Immature natural killer cell (primary cell): ENCODE measurements at regions not wholly inside any gene's neighbourhood (a gene's known extent, or its start where the extent isn't known, plus 50 kb on each side); places are given as distances from the start of the nearest gene placed in this dataset.

Experiments used
- DNase-seq, 3 donors: peaks; one replicate each; pipeline ENCODE4 v3.0.0; 2022; ENCODE audit warnings: mixed read lengths in 1 of 3
- H3K27ac Mint-ChIP-seq, 6 donors: one replicate each; pipeline ENCODE4 v1.8.0; 2020; ENCODE audit warnings: mixed read lengths in 6 of 6, mild to moderate bottlenecking in 5 of 6, inconsistent platforms in 4 of 6, moderate library complexity in 3 of 6
- H3K27me3 Mint-ChIP-seq, 3 donors: one replicate each; pipeline ENCODE4 v1.8.0; 2020 to 2021; ENCODE audit warnings: low read depth in 3 of 3, mild to moderate bottlenecking in 3 of 3, mixed read lengths in 3 of 3, moderate library complexity in 3 of 3, inconsistent platforms in 1 of 3
- H3K36me3 Mint-ChIP-seq, 3 donors: one replicate each; pipeline ENCODE4 v1.8.0; 2020; ENCODE audit warnings: mixed read lengths in 3 of 3, inconsistent platforms in 2 of 3, mild to moderate bottlenecking in 2 of 3
- H3K4me1 Mint-ChIP-seq, 2 donors: one replicate each; pipeline ENCODE4 v1.8.0; 2020; ENCODE audit warnings: inconsistent platforms in 2 of 2, mild to moderate bottlenecking in 2 of 2, mixed read lengths in 2 of 2, moderate library complexity in 1 of 2
- H3K4me3 Mint-ChIP-seq, 5 donors: one replicate each; pipeline ENCODE4 v1.8.0; 2020; ENCODE audit warnings: mild to moderate bottlenecking in 5 of 5, mixed read lengths in 5 of 5, inconsistent platforms in 3 of 5, moderate library complexity in 3 of 5
- H3K9me3 Mint-ChIP-seq, 6 donors: one replicate each; pipeline ENCODE4 v1.8.0; 2020; ENCODE audit warnings: mild to moderate bottlenecking in 6 of 6, mixed read lengths in 6 of 6, inconsistent platforms in 4 of 6, moderate library complexity in 3 of 6

DNA sequence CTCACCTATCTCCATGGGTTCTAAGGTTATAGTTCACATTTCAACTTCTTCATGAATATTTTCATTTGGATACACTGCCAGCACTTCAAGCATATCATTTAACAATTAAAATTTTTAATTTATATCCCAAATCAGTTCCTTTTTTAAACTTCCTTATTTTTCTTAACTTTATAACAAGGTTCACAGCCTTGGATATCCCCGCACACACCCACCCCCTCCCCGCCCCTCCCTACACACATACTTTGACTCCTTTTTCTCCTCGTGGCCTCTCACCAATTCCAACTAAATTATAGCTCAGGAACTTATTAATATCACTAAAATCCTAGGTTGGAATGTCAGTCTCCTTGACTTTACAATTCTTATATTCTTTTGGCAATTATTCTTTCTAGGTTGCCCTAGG, 163.6 kb upstream of the SETBP1 start:
- Mint-ChIP-seq H3K4me3 (no peak overlapping the region), H3K27ac (no peak overlapping the region), H3K4me1 (peaks cover 3 to 20% of the 10 kb centered on the region in 2 donors), H3K27me3 (peaks cover 0 to 3% (median 0%) of the 10 kb centered on the region in 3 donors), H3K36me3 (no peaks in the 10 kb centered on the region), H3K9me3 (no peaks in the 10 kb centered on the region)
- no peak for DNase-seq

DNA sequence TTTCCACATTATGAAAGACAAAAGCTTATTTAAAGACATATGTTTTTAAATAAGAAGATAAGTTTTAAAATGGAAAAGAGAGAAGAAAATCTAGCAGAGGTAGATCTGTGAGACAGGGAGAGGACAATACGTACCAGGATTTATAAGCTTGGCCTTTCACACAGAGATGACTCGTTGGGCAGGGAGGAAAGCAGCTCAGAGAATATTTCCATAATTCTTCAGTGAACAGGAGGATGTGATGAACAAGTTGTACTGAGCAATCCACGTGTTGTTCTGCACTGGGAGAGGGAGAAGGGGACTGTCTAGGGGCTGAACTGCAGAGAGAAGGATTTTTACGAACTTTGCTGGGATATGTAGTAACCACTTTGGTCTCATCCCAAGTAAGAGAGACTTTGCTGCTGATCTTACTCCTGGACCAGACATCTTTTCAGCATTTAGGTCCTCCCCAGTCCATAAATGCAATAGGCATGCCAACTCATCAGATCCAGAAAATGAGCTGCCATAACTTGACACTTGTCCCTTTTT, 162.5 kb upstream of the SETBP1 start:
- Mint-ChIP-seq H3K4me1 (peaks cover 3 to 20% of the 10 kb centered on the region in 2 donors), H3K36me3 (no peaks in the 10 kb centered on the region), H3K4me3 (no peak overlapping the region), H3K27ac (no peak overlapping the region), H3K9me3 (no peaks in the 10 kb centered on the region), H3K27me3 (peaks cover 0 to 3% (median 0%) of the 10 kb centered on the region in 3 donors)
- no peak for DNase-seq

DNA sequence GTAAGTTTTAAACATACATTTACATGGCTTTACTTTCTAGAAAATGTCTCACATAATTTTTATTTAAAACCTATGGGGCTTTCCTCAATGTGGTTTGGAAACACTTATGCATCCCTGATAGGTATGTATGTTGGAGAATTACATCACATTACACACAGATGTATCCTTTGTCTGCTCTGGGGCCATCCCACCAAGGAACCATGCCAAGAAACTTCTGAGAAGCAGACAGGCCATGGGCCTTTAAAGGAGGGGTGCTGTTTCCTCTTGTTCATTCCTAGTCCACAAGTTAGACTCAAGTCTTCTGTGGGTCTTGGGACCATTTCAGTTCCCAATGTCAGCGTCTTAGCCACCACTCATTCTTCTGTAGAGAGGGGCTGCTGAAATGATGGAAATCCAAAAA, 162.0 kb upstream of the SETBP1 start:
- no peak for DNase-seq
- Mint-ChIP-seq H3K27me3 (peaks cover 0 to 3% (median under 1%) of the 10 kb centered on the region in 3 donors), H3K4me1 (peaks cover 3 to 20% of the 10 kb centered on the region in 2 donors), H3K9me3 (no peaks in the 10 kb centered on the region), H3K36me3 (no peaks in the 10 kb centered on the region), H3K4me3 (no peak overlapping the region), H3K27ac (no peak overlapping the region)

DNA sequence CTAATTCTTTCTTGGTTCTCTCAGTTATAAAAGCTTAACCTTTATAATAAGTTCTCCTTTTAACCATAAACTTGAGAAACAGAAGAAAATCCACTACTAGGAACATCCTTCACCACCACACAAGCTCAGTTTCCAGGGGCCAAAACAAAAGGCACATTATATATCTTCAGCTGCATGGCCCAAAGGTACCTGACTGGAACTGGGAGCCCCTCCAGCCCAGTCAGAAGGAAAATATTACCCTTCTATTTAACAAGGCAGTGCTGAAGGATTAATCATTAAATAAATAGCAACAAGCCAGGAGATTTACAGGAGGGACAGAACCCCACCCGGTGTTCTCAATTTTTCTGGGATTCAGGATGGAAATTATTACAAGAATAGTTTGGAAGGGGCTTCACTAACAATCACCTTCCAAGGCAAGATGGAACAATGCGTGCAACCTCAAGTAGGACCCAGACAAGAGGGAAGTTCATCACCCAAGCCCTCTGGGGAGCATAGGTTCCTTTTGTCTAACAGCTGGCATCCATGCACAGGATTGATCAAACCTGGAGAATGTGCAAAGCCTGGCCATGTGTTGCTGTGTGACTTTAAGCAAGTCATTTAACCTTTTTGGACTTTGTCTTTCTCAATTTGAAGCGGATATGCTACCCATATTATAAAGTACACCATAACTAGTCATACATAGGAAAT, 159.6 kb upstream of the SETBP1 start:
- DNase-seq = no peak
- H3K36me3 Mint-ChIP-seq = no peaks in the 10 kb centered on the region
- peaks cover 2 to 4% of the 10 kb centered on the region in 2 donors for H3K4me1 Mint-ChIP-seq
- no peak overlapping the region for H3K4me3 Mint-ChIP-seq
- no peaks in the 10 kb centered on the region for H3K9me3 Mint-ChIP-seq
- H3K27me3 Mint-ChIP-seq = peaks cover 2 to 4% (median 3%) of the 10 kb centered on the region in 3 donors
- no peak overlapping the region for H3K27ac Mint-ChIP-seq

DNA sequence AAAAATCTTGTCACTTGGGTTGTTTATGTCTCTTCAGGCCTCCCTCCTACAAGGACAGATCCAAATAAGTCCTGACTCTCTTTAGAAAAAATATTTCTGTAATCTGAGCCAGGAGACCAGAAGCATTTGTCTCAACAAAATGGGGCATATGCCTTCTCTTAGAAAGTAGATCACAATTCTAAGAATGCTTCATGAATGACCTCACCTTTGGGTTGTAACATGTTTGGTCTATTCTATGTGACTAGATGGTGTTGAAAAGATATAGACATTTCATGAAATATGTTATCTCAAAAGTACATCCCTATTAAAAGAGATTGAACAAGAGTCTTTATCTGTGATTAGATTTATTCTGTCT, 159.0 kb upstream of the SETBP1 start:
- Mint-ChIP-seq H3K4me3 (no peak overlapping the region), H3K36me3 (no peaks in the 10 kb centered on the region), H3K27me3 (peaks cover 2 to 4% (median 3%) of the 10 kb centered on the region in 3 donors), H3K9me3 (no peaks in the 10 kb centered on the region), H3K4me1 (peaks cover 8 to 9% of the 10 kb centered on the region in 2 donors), H3K27ac (no peak overlapping the region)
- DNase-seq = no peak

DNA sequence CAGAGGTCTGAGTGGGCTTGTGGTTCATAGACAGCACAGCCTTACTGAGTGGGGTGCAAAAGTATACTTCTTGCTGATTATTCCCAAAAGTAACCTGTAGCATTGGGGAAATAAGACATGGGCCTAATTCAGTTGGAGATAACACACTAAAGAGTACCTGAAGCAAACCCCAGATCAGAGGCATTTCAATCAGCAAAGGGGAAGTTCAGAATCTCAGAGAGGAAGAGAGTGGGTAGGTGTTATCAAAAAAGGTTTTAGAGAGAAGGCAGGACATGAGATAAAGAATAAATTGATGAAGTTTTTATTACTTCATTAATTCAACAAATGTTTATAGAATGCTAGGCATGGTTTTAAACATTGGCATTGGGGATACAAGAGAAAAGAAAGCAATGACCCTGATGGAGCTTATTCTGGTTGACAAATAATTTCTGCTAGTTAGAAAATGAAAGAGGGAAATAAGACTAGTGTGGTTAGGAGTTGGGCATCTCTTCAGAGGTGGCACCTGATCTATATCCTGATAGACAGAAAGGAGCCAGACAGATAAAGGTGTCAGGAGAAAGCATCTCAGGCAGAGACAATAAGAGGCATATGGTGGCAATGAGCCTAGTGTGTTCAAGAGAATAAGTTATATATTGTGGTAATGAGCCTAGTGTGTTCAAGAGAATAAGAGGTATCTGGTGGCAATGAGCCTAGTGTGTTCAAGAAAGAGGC, 153.8 kb upstream of the SETBP1 start:
- Mint-ChIP-seq H3K4me1 (peaks cover 17 to 18% of the 10 kb centered on the region in 2 donors), H3K27ac (peak overlapping the region in 3 of 6 donors; percentile 11 to 25 (median 17)), H3K27me3 (peaks cover 4 to 6% (median 5%) of the 10 kb centered on the region in 3 donors), H3K36me3 (no peaks in the 10 kb centered on the region), H3K4me3 (peak overlapping the region in 4 of 5 donors; percentile 0 to 6 (median 2)), H3K9me3 (no peaks in the 10 kb centered on the region)
- peak; percentile 33 to 44 (median 40) for DNase-seq

DNA sequence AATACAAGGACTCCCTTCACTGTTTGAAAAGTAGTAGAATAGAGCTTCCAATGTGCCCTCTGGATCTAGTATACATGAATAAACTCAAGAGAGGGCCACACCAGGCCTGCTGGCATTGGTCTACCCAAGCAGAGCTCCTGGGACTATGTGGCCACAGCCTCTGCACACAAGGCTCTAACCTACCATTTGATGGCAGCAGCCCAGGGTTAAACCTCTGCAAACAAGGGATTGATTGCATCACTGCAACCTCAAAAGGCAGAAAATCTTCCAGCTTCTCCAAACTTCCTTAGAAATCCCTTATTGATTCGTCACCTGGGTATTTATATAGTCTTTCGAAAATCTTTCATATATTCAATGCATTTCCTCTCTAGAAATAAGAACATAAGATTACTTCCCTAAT, 147.6 kb upstream of the SETBP1 start:
- Mint-ChIP-seq H3K36me3 (peaks cover 0 to 3% (median 0%) of the 10 kb centered on the region in 3 donors), H3K4me1 (no peaks in the 10 kb centered on the region), H3K27ac (no peak overlapping the region), H3K9me3 (peaks cover 0 to 3% (median 0%) of the 10 kb centered on the region in 6 donors), H3K4me3 (no peak overlapping the region), H3K27me3 (peaks cover 3 to 7% (median 5%) of the 10 kb centered on the region in 3 donors)
- DNase-seq = no peak

DNA sequence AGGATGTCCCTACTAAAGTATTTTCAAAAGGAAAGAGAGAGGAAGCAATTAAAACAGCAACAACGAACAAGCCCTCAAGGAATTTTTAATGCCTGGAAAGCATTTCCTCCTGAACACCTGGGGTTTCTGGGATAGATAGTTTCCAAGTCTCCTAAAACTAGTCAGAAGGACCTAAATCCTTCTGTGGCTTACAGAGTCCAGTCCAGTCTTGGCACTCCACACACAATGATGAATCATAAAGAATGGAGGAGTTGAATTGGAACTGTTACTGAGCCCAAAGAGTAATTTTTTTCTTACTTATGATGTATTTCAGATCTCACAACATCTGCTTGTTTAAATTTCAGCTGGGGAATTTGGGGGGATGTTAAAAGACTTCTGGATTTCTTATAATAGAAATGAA, 144.6 kb upstream of the SETBP1 start:
- peaks cover 0 to 3% (median 0%) of the 10 kb centered on the region in 3 donors for H3K36me3 Mint-ChIP-seq

DNA sequence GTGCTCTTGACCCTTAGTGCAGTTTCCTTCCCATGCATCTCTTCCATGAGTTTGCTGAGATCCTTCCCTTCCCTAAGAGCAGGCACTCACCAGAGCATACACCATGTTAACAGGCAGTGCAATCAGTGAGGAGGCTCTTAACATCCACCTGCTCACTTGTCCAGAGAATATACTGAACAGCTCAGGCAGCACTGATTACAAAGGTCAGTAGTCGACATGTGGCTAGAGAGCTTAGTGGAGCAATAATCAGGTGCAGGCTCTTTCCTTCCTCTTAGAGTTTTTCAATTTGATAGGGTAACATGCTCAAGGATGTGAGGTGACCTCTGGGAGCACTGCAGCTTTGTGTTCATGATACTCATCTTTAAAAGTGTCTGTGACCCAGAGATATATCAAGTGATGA, 144.1 kb upstream of the SETBP1 start:
- H3K27ac Mint-ChIP-seq = no peak overlapping the region
- peaks cover 0 to 3% (median 0%) of the 10 kb centered on the region in 3 donors for H3K36me3 Mint-ChIP-seq
- H3K9me3 Mint-ChIP-seq = peaks cover 0 to 3% (median 0%) of the 10 kb centered on the region in 6 donors
- DNase-seq = no peak
- H3K4me3 Mint-ChIP-seq = no peak overlapping the region
- H3K4me1 Mint-ChIP-seq = no peaks in the 10 kb centered on the region
- H3K27me3 Mint-ChIP-seq = peaks cover 3 to 5% (median 3%) of the 10 kb centered on the region in 3 donors

More for the DNA sequence above, 144.6 kb upstream of the SETBP1 start:
- no peak overlapping the region for H3K4me3 Mint-ChIP-seq
- H3K9me3 Mint-ChIP-seq = peaks cover 0 to 3% (median 0%) of the 10 kb centered on the region in 6 donors
- peaks cover 3 to 5% (median 3%) of the 10 kb centered on the region in 3 donors for H3K27me3 Mint-ChIP-seq
- DNase-seq = no peak
- no peaks in the 10 kb centered on the region for H3K4me1 Mint-ChIP-seq
- no peak overlapping the region for H3K27ac Mint-ChIP-seq

DNA sequence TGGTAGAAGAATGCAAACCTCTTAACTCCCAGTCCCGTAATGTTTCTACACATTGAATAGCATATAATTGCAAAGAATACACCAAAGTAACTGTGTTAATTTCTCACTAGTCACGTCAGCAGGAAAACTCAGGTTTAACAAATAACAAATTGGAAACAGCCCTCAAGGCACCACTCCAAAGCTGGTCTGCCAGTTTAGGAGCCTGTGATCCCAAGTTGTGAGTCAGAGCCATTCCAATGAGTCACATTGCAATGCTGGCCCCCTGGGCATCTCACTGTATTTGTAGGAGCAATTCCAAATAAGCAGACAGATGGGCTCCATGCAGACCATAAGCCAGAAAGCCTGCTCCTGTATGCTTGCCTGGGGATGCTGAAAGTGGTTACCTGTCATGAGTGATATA, 143.2 kb upstream of the SETBP1 start:
- Mint-ChIP-seq H3K36me3 (peaks cover 0 to 3% (median 0%) of the 10 kb centered on the region in 3 donors), H3K4me3 (no peak overlapping the region), H3K27ac (no peak overlapping the region), H3K9me3 (peaks cover 0 to 3% (median 0%) of the 10 kb centered on the region in 6 donors), H3K27me3 (peaks cover 2 to 3% (median 3%) of the 10 kb centered on the region in 3 donors), H3K4me1 (no peaks in the 10 kb centered on the region)
- DNase-seq = no peak

DNA sequence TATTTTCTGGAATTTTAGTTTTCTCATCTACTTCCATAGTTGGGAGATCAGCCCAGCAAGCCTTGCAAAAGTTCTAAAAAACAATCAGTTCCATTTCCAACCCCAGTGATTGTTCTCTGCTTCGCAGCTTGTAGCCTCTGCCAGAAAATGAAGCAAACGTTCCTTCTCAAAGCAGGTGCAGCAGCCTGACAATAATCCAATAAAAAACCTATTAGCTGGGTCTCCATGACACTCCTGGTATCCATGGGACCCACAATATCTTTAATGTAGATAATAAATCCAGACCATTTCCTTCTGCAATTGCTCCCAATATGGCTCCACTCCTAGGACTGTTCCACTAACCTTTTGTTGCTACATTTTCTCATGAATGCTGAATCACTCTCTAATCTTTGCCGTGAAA, 140.8 kb upstream of the SETBP1 start:
- H3K4me1 Mint-ChIP-seq = no peaks in the 10 kb centered on the region
- H3K9me3 Mint-ChIP-seq = peaks cover 0 to 2% (median 0%) of the 10 kb centered on the region in 6 donors
- no peaks in the 10 kb centered on the region for H3K36me3 Mint-ChIP-seq
- H3K4me3 Mint-ChIP-seq = no peak overlapping the region
- H3K27me3 Mint-ChIP-seq = peaks cover under 1 to 3% (median 2%) of the 10 kb centered on the region in 3 donors
- H3K27ac Mint-ChIP-seq = no peak overlapping the region
- DNase-seq = no peak

DNA sequence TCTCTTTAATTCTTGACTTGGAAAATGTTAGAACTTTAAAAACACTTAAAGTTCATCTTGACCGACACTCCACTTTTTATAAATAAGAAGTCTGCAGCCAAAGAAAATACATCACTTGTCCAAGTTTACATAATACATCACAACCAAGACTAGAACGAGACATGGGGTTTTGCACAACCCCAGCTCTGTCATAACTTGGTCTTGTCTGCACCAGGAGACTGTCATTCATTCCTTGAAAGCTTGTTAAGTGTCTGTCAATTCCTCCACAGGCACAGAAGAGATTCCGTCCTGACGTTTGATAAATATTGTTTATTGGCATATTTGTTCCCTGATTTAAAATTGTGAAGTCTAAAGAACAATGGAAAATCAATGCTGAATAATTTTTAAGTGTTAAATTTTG, 139.5 kb upstream of the SETBP1 start:
- no peak for DNase-seq
- Mint-ChIP-seq H3K27me3 (peaks cover 0 to 3% (median 2%) of the 10 kb centered on the region in 3 donors), H3K36me3 (no peaks in the 10 kb centered on the region), H3K27ac (no peak overlapping the region), H3K4me1 (no peaks in the 10 kb centered on the region), H3K4me3 (no peak overlapping the region), H3K9me3 (no peaks in the 10 kb centered on the region)

DNA sequence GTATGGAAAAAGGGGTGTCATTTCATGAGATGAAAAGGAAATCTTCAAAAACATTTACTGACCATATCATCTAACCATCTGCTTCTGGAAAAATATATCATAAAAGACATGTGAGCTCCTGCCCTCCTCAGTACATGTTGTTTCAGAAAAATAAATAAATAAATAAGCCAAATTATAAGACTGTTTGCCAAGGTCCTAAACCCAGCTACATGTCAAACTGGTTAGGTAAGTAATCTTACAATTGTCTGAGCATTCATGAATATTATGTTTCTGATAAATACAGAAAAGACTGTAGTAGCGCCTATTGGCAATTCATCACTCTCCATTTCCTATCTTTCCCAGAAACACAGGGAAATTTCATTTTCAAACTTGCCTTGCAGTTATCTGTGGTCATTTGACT, 138.9 kb upstream of the SETBP1 start:
- Mint-ChIP-seq H3K27ac (no peak overlapping the region), H3K36me3 (no peaks in the 10 kb centered on the region), H3K9me3 (no peaks in the 10 kb centered on the region), H3K27me3 (peaks cover 0 to 3% (median 2%) of the 10 kb centered on the region in 3 donors), H3K4me1 (no peaks in the 10 kb centered on the region), H3K4me3 (no peak overlapping the region)
- DNase-seq = no peak

DNA sequence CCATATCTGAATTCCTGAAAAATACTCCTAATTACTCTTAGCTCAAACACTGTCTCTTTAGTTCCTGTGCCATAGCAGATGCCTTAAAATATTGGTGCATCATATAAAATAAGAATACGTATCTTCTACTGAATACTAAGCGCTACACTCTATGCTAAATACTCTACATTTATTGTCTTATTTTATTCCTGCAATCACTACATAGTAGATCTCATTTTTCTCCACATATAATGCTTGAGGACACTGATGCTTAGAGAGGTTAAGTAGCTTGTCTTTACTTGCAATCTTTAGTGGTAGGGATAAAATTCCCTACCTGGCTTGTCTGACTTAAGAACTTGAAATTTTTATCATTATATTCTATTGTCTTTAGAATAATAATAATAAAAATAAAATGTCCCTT, 137.3 kb upstream of the SETBP1 start:
- Mint-ChIP-seq H3K4me1 (peaks cover 3 to 5% of the 10 kb centered on the region in 2 donors), H3K27ac (no peak overlapping the region), H3K36me3 (peaks cover 0 to 2% (median 0%) of the 10 kb centered on the region in 3 donors), H3K27me3 (peaks cover 0 to 3% (median 0%) of the 10 kb centered on the region in 3 donors), H3K4me3 (no peak overlapping the region), H3K9me3 (no peaks in the 10 kb centered on the region)
- no peak for DNase-seq
